Testis (tissue), 2 donors: ENCODE measurements at regions not wholly inside any gene's neighbourhood (a gene's known extent, or its start where the extent isn't known, plus 50 kb on each side); places are given as distances from the start of the nearest gene placed in this dataset.

ENCODE experiments used
- POLR2A ChIP-seq: fragments of 450-650 bp; IDR thresholded peaks from one replicate; pipeline ENCODE4 v1.6.1; 2017; ENCODE audit warnings: antibody characterized with exemption, mild to moderate bottlenecking, moderate library complexity
- TF ChIP-seq, protein P1 (sequence below), 3 experiments: fragments of 450-650 bp in 2 of 3; fragments of 200-600 bp in 1 of 3; sonication (generic) in 1 of 3; IDR thresholded peaks; one replicate each; pipeline ENCODE4 v1.5.1; 2016 to 2019; ENCODE audit warnings: antibody characterized with exemption in 3 of 3, mild to moderate bottlenecking in 2 of 3, moderate library complexity in 1 of 3

DNA sequence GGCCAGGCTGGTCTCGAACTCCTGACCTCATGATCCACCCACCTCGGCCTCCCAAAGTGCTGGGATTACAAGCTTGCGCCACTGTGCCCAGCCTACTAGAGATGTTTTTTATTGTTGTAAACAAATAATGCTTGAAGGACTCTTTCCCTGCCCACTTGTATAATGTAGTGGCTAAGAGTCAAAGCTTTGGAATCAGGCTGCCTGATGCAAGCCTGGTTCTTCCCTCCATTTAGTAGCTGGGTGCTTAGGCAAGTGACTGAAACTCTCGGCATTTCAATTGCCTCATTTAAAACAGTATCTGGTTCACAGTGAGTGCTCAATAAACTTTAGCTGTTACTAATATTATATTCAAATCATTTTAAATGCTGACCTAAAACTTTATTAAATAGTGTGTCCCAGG lies 144.2 kb upstream of the FOXN2 start:
- TF ChIP-seq, protein P1, sequence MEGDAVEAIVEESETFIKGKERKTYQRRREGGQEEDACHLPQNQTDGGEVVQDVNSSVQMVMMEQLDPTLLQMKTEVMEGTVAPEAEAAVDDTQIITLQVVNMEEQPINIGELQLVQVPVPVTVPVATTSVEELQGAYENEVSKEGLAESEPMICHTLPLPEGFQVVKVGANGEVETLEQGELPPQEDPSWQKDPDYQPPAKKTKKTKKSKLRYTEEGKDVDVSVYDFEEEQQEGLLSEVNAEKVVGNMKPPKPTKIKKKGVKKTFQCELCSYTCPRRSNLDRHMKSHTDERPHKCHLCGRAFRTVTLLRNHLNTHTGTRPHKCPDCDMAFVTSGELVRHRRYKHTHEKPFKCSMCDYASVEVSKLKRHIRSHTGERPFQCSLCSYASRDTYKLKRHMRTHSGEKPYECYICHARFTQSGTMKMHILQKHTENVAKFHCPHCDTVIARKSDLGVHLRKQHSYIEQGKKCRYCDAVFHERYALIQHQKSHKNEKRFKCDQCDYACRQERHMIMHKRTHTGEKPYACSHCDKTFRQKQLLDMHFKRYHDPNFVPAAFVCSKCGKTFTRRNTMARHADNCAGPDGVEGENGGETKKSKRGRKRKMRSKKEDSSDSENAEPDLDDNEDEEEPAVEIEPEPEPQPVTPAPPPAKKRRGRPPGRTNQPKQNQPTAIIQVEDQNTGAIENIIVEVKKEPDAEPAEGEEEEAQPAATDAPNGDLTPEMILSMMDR (IDR thresholded peaks at IDR 0.05): no peak
- no peak for TF ChIP-seq POLR2A
